ENCODE measurements at regions not wholly inside any gene's neighbourhood (a gene's known extent, or its start where the extent isn't known, plus 50 kb on each side); places are given as distances from the start of the nearest gene placed in this dataset.

- intact Hi-C loops (cut with DNase I; ENCODE audit: low total_unique reads), result no loop called here
- 61 to 71% methylated on average over 3 of the region's 3 CpGs for WGBS, 2 donors
- TF ChIP-seq POLR2A (IDR thresholded peaks at IDR 0.05), result no peak
- TF ChIP-seq, protein P1, sequence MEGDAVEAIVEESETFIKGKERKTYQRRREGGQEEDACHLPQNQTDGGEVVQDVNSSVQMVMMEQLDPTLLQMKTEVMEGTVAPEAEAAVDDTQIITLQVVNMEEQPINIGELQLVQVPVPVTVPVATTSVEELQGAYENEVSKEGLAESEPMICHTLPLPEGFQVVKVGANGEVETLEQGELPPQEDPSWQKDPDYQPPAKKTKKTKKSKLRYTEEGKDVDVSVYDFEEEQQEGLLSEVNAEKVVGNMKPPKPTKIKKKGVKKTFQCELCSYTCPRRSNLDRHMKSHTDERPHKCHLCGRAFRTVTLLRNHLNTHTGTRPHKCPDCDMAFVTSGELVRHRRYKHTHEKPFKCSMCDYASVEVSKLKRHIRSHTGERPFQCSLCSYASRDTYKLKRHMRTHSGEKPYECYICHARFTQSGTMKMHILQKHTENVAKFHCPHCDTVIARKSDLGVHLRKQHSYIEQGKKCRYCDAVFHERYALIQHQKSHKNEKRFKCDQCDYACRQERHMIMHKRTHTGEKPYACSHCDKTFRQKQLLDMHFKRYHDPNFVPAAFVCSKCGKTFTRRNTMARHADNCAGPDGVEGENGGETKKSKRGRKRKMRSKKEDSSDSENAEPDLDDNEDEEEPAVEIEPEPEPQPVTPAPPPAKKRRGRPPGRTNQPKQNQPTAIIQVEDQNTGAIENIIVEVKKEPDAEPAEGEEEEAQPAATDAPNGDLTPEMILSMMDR (IDR thresholded peaks at IDR 0.05), result no peak
- DNase-seq (ENCODE audit: low spot score in 2 of 2), result no peak
- no peak overlapping the region for H3K4me3 ChIP-seq (ENCODE audit: low read depth, poor library complexity, severe bottlenecking)
Observed at GRCh38 chr18:43931439-43931838, 654.1 kb upstream of the SYT4 start.

GRCh38 chr18:43932140-43932539, 654.9 kb upstream of the SYT4 start:
- intact Hi-C loops (cut with DNase I; ENCODE audit: low total_unique reads), result no loop called here
- no peak overlapping the region for H3K4me3 ChIP-seq (ENCODE audit: low read depth, poor library complexity, severe bottlenecking)
- DNase-seq (ENCODE audit: low spot score in 2 of 2), result no peak
- TF ChIP-seq, protein P1 (IDR thresholded peaks at IDR 0.05), result no peak
- no peak for TF ChIP-seq POLR2A (IDR thresholded peaks at IDR 0.05)

DNA sequence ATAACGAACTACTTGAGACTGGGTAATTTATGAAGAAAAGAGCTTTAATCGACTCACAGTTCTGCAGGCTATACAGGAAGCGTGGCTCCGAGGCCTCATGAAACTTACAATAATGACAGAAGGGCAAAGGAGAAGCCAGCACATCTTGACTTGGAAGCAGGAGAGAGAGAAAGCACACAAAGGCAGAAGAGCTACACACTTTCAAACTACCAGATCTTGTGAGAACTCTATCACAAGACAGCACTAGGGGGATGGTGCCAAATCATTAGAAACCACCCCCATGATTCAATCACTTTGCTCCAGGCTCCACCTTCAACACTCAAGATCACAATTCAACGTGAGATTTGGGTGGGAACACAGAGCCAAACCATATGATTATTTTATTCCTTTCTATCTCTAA, 655.9 kb upstream of the SYT4 start:
- H3K4me3 ChIP-seq (ENCODE audit: low read depth, poor library complexity, severe bottlenecking), result no peak overlapping the region
- WGBS, 2 donors, result 75 to 77% methylated on average over 5 of the region's 5 CpGs
- intact Hi-C loops (cut with DNase I; ENCODE audit: low total_unique reads), result no loop called here

DNA sequence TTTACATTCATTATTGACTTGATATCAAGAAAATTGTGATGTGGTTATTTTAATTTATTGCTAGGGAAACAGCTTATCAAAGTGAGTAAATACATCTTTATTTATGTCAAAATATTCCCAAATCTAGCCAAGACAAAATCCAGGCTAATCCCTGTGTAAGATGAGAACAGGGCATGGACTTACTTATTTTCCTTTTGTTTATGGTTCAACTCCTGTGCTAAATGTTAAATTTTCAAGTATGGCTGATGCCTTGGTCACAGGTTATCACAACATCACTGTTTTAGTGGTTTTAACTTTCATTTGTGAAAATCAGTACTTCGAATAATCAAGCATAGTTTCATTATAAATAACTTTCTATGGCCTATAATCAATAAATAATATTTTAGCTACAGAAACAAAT, 657.0 kb upstream of the SYT4 start:
- 61 to 75% methylated on average over 1 of the region's 1 CpG for whole genome bisulfite sequencing, 2 donors
- DNase-seq (ENCODE audit: low spot score in 2 of 2), result no peak
- intact Hi-C loops (cut with DNase I; ENCODE audit: low total_unique reads), result no loop called here
- TF ChIP-seq POLR2A (IDR thresholded peaks at IDR 0.05), result no peak
- TF ChIP-seq, protein P1 (IDR thresholded peaks at IDR 0.05), result no peak
- no peak overlapping the region for H3K4me3 ChIP-seq (ENCODE audit: low read depth, poor library complexity, severe bottlenecking)

More for the DNA sequence above, 655.9 kb upstream of the SYT4 start:
- TF ChIP-seq POLR2A (IDR thresholded peaks at IDR 0.05), result no peak
- TF ChIP-seq, protein P1 (IDR thresholded peaks at IDR 0.05), result no peak
- DNase-seq (ENCODE audit: low spot score in 2 of 2), result no peak

DNA sequence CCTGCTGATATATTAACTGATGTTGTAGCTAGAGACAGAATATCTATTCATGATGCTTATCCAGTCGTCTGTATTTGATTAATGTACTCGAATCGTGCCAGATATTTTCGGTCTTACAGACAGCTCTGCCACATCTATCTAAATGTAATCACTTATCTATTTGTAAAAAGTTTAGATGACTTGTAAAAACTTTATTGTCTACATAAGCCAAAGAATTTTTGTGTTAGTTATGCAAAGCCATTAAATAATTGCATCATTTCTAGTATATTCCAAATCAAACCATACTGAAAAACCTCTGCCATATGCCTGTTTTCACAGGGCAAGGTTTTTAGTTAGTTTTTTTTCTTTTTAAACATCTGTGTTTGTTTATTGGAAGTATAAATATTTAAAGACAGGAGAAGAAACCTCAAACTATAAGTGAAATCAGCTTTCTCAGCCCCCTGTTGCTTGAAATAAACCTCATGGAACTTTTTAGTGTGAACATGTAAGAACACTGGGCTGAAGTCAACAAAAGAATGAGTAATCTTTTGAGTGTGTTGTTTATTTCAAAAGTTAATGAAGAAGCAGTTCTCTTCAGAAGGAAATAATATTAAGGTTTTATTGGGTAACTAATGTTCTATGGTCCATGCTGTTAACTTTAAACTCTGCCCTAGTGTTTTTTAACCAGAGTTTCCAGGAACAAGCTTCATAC, 657.6 kb upstream of the SYT4 start:
- 30 to 31% methylated on average over 4 of the region's 4 CpGs for WGBS, 2 donors

More for the DNA sequence above, 657.6 kb upstream of the SYT4 start:
- TF ChIP-seq POLR2A (IDR thresholded peaks at IDR 0.05), result no peak
- TF ChIP-seq, protein P1 (IDR thresholded peaks at IDR 0.05), result no peak
- no peak overlapping the region for H3K4me3 ChIP-seq (ENCODE audit: low read depth, poor library complexity, severe bottlenecking)
- no peak for DNase-seq (ENCODE audit: low spot score in 2 of 2)
- intact Hi-C loops (cut with DNase I; ENCODE audit: low total_unique reads), result no loop called here
